ENCODE measurements at regions not wholly inside any gene's neighbourhood (a gene's known extent, or its start where the extent isn't known, plus 50 kb on each side); places are given as distances from the start of the nearest gene placed in this dataset.
A peak's percentile ranks its signal among the peaks of the same experiment; 100 is the strongest.
"Not testable (repeated sequence)": the region's sequence is repeated elsewhere in the genome, so short reads cannot be mapped to it uniquely, and the experiment has no call there.

GRCh38 chr3:110618512-110619226, 452.9 kb upstream of the NECTIN3 start:
- H3K27ac ChIP-seq = no peak overlapping the region
- peaks cover 0 to 5% (median 0%) of the 10 kb centered on the region in 11 experiments; a peak in 2 of 22 replicates for H3K9me3 ChIP-seq (replicated peaks in 1 of 11)
- no peak overlapping the region for H3K4me3 ChIP-seq
- H3K9ac ChIP-seq = no peak overlapping the region
- no peaks in the 10 kb centered on the region for H4K20me1 ChIP-seq
- no peaks in the 10 kb centered on the region for H3K27me3 ChIP-seq
- H3K36me3 ChIP-seq = no peaks in the 10 kb centered on the region
- no peak for TF ChIP-seq Cebpa-rat (IDR thresholded peaks at IDR 0.05)
- H3K4me2 ChIP-seq = no peak overlapping the region
- H3K4me1 ChIP-seq = no peaks in the 10 kb centered on the region

- Histone ChIP-seq H3K9ac (no peak overlapping the region), H4K20me1 (no peaks in the 10 kb centered on the region), H3K9me3 (replicated peaks in 1 of 11) (peaks cover 0 to 5% (median 0%) of the 10 kb centered on the region in 11 experiments; a peak in 2 of 22 replicates), H3K27me3 (no peaks in the 10 kb centered on the region), H3K4me1 (no peaks in the 10 kb centered on the region), H3K4me3 (no peak overlapping the region), H3K27ac (no peak overlapping the region), H3K4me2 (no peak overlapping the region), H3K36me3 (no peaks in the 10 kb centered on the region)
- no peak for TF ChIP-seq Cebpa-rat (IDR thresholded peaks at IDR 0.05)
Measured at GRCh38 chr3:110620118-110620517, 451.5 kb upstream of the NECTIN3 start.

- no peaks in the 10 kb centered on the region for H3K27me3 ChIP-seq
- H3K4me1 ChIP-seq = peaks cover 0 to 9% (median 2%) of the 10 kb centered on the region in 10 experiments; a peak in 5 of 20 replicates
- H3K9me3 ChIP-seq (replicated peaks in 1 of 11) = peaks cover 0 to 9% (median 0%) of the 10 kb centered on the region in 11 experiments; a peak in 6 of 22 replicates
- H4K20me1 ChIP-seq = no peaks in the 10 kb centered on the region
- no peak overlapping the region for H3K27ac ChIP-seq
- no peak for TF ChIP-seq Cebpa-rat (IDR thresholded peaks at IDR 0.05)
- no peak overlapping the region for H3K9ac ChIP-seq
- H3K4me2 ChIP-seq = no peak overlapping the region
- no peak overlapping the region for H3K4me3 ChIP-seq
- no peaks in the 10 kb centered on the region for H3K36me3 ChIP-seq
Measured at GRCh38 chr3:110623571-110623970, 448.0 kb upstream of the NECTIN3 start.

- Histone ChIP-seq H3K4me1 (peaks cover 0 to 9% (median 2%) of the 10 kb centered on the region in 10 experiments; a peak in 5 of 20 replicates), H3K27ac (no peak overlapping the region), H3K27me3 (no peaks in the 10 kb centered on the region), H3K4me3 (no peak overlapping the region), H3K4me2 (no peak overlapping the region), H4K20me1 (no peaks in the 10 kb centered on the region), H3K9me3 (replicated peaks in 1 of 11) (peaks cover 0 to 9% (median 0%) of the 10 kb centered on the region in 11 experiments; a peak in 6 of 22 replicates), H3K9ac (no peak overlapping the region), H3K36me3 (no peaks in the 10 kb centered on the region)
- no peak for TF ChIP-seq Cebpa-rat (IDR thresholded peaks at IDR 0.05)
Measured at GRCh38 chr3:110624576-110624975, 447.0 kb upstream of the NECTIN3 start.

- H3K4me1 ChIP-seq = peaks cover 0 to 9% (median 2%) of the 10 kb centered on the region in 10 experiments; a peak in 5 of 20 replicates
- H3K4me3 ChIP-seq = no peak overlapping the region
- H3K27me3 ChIP-seq = no peaks in the 10 kb centered on the region
- H3K36me3 ChIP-seq = no peaks in the 10 kb centered on the region
- no peak overlapping the region for H3K4me2 ChIP-seq
- H3K27ac ChIP-seq = no peak overlapping the region
- no peak for TF ChIP-seq Cebpa-rat (IDR thresholded peaks at IDR 0.05)
- peaks cover 0 to 9% (median 0%) of the 10 kb centered on the region in 11 experiments; a peak in 6 of 22 replicates for H3K9me3 ChIP-seq (replicated peaks in 1 of 11)
- H4K20me1 ChIP-seq = no peaks in the 10 kb centered on the region
- H3K9ac ChIP-seq = no peak overlapping the region
Measured at GRCh38 chr3:110625201-110625747, 446.3 kb upstream of the NECTIN3 start.

GRCh38 chr3:110626652-110627111, 444.9 kb upstream of the NECTIN3 start:
- H3K4me1 ChIP-seq; H3K9me3 ChIP-seq (replicated peaks in 1 of 11); H3K9ac ChIP-seq; H3K36me3 ChIP-seq; H4K20me1 ChIP-seq; H3K27ac ChIP-seq; H3K27me3 ChIP-seq: not testable (repeated sequence)
- peak overlapping the region; percentile 44 to 62 (median 51); a peak in 20 of 22 replicates for H3K4me2 ChIP-seq
- H3K4me3 ChIP-seq = peak overlapping the region in 6 of 10 experiments; percentile 21 to 47 (median 26); a peak in 7 of 20 replicates

- Histone ChIP-seq H3K4me1 (peaks cover 0 to 9% (median 2%) of the 10 kb centered on the region in 10 experiments; a peak in 5 of 20 replicates), H4K20me1 (no peaks in the 10 kb centered on the region), H3K27me3 (no peaks in the 10 kb centered on the region), H3K36me3 (no peaks in the 10 kb centered on the region), H3K9me3 (replicated peaks in 1 of 11) (peaks cover 0 to 9% (median 0%) of the 10 kb centered on the region in 11 experiments; a peak in 6 of 22 replicates), H3K4me2 (peak overlapping the region in 1 of 11 experiments; percentile 6; a peak in 1 of 22 replicates), H3K9ac (no peak overlapping the region), H3K4me3 (no peak overlapping the region), H3K27ac (no peak overlapping the region)
- TF ChIP-seq Cebpa-rat (IDR thresholded peaks at IDR 0.05) = no peak
Measured at GRCh38 chr3:110628650-110629301, 442.8 kb upstream of the NECTIN3 start.

- Histone ChIP-seq H3K9me3 (replicated peaks in 1 of 11) (peaks cover 0 to 9% (median 0%) of the 10 kb centered on the region in 11 experiments; a peak in 6 of 22 replicates), H3K4me2 (no peak overlapping the region), H3K9ac (no peak overlapping the region), H3K4me1 (peaks cover 0 to 9% (median 2%) of the 10 kb centered on the region in 10 experiments; a peak in 5 of 20 replicates), H3K36me3 (no peaks in the 10 kb centered on the region), H3K27me3 (no peaks in the 10 kb centered on the region), H4K20me1 (no peaks in the 10 kb centered on the region), H3K4me3 (no peak overlapping the region), H3K27ac (no peak overlapping the region)
- TF ChIP-seq Cebpa-rat (IDR thresholded peaks at IDR 0.05) = no peak
Measured at GRCh38 chr3:110629917-110630316, 441.7 kb upstream of the NECTIN3 start.

GRCh38 chr3:110644203-110644602, 427.4 kb upstream of the NECTIN3 start:
- H4K20me1 ChIP-seq = no peaks in the 10 kb centered on the region
- no peaks in the 10 kb centered on the region for H3K36me3 ChIP-seq
- no peak for TF ChIP-seq Cebpa-rat (IDR thresholded peaks at IDR 0.05)

More at GRCh38 chr3:110644203-110644602, 427.4 kb upstream of the NECTIN3 start:
- Histone ChIP-seq H3K4me2 (no peak overlapping the region), H3K9me3 (replicated peaks in 1 of 11) (no peaks in the 10 kb centered on the region), H3K27me3 (no peaks in the 10 kb centered on the region), H3K4me1 (peaks cover 0 to 4% (median 4%) of the 10 kb centered on the region in 10 experiments; a peak in 7 of 20 replicates), H3K9ac (no peak overlapping the region), H3K4me3 (no peak overlapping the region), H3K27ac (no peak overlapping the region)
